Right lobe of liver (tissue), 4 donors: ENCODE measurements at regions not wholly inside any gene's neighbourhood (a gene's known extent, or its start where the extent isn't known, plus 50 kb on each side); places are given as distances from the start of the nearest gene placed in this dataset.

Experiments
- CTCF ChIP-seq, 4 donors: fragments of 200-600 bp in 3 of 4; fragments of 450-650 bp in 1 of 4; IDR thresholded peaks; one replicate each; pipeline versions ENCODE4 v1.5.1 to v1.8.0; 2016 to 2022; ENCODE audit warnings: antibody characterized with exemption in 4 of 4, mild to moderate bottlenecking in 2 of 4
- POLR2A ChIP-seq: fragments of 450-650 bp; IDR thresholded peaks from one replicate; pipeline ENCODE4 v1.6.1; 2017; ENCODE audit warnings: antibody characterized with exemption, mild to moderate bottlenecking
- donor health status: DM: no; HTN: no; CAD: no.
- donor health status: DM: no; HTN: no; CAD: no.
- donor health status: DM: no; HTN: yes; CAD: no.

GRCh38 chr7:9978106-9979064, 995.3 kb upstream of the PHF14 start:
- TF ChIP-seq CTCF (IDR thresholded peaks at IDR 0.05) (no peak), POLR2A (no peak)
